Activated T-helper 1 cell treated with anti-CD3 and anti-CD28 coated beads, Interleukin-2, amount 50 U/mL, for 16 hours (primary cell): ENCODE measurements at regions not wholly inside any gene's neighbourhood (a gene's known extent, or its start where the extent isn't known, plus 50 kb on each side); places are given as distances from the start of the nearest gene placed in this dataset.
"Not testable (repeated sequence)": the region's sequence is repeated elsewhere in the genome, so short reads cannot be mapped to it uniquely, and the experiment has no call there.

Experiments
- DNase-seq, 2 donors: peaks; one replicate each; pipeline ENCODE4 v3.0.0-alpha.2; 2020; ENCODE audit warnings: low read depth in 1 of 2, low spot score in 1 of 2

- DNase-seq: no peak
Observed at GRCh38 chr3:177493091-177493490, 295.8 kb upstream of the TBL1XR1 start.

GRCh38 chr3:177494216-177494615 lies 296.9 kb upstream of the TBL1XR1 start:
- DNase-seq: no peak

- no peak for DNase-seq
Observed at GRCh38 chr3:177495566-177495965, 298.3 kb upstream of the TBL1XR1 start.

- DNase-seq: no peak
Observed at GRCh38 chr3:177498037-177498857, 301.0 kb upstream of the TBL1XR1 start.

GRCh38 chr3:177499039-177499438 lies 301.8 kb upstream of the TBL1XR1 start:
- not testable (repeated sequence) for DNase-seq

- DNase-seq: no peak
Observed at GRCh38 chr3:177499779-177500423, 302.6 kb upstream of the TBL1XR1 start.

- no peak for DNase-seq
Observed at GRCh38 chr3:177510693-177511216, 313.5 kb upstream of the TBL1XR1 start.

- DNase-seq: no peak
Observed at GRCh38 chr3:177512945-177513814, 315.9 kb upstream of the TBL1XR1 start.

GRCh38 chr3:177513815-177514610 lies 316.7 kb upstream of the TBL1XR1 start:
- no peak for DNase-seq

GRCh38 chr3:177514611-177515499 lies 317.6 kb upstream of the TBL1XR1 start:
- no peak for DNase-seq

- no peak for DNase-seq
Observed at GRCh38 chr3:177515786-177516157, 318.5 kb upstream of the TBL1XR1 start.

GRCh38 chr3:177516158-177517011 lies 319.1 kb upstream of the TBL1XR1 start:
- no peak for DNase-seq

- no peak for DNase-seq
Observed at GRCh38 chr3:177517906-177518305, 320.6 kb upstream of the TBL1XR1 start.

GRCh38 chr3:177519588-177519987 lies 322.3 kb upstream of the TBL1XR1 start:
- DNase-seq: no peak

- DNase-seq: no peak
Observed at GRCh38 chr3:177521305-177521704, 324.0 kb upstream of the TBL1XR1 start.

GRCh38 chr3:177522051-177522450 lies 324.8 kb upstream of the TBL1XR1 start:
- DNase-seq: no peak

GRCh38 chr3:177523067-177523675 lies 325.9 kb upstream of the TBL1XR1 start:
- no peak for DNase-seq

GRCh38 chr3:177523872-177524438 lies 326.7 kb upstream of the TBL1XR1 start:
- no peak for DNase-seq
